ENCODE measurements at regions not wholly inside any gene's neighbourhood (a gene's known extent, or its start where the extent isn't known, plus 50 kb on each side); places are given as distances from the start of the nearest gene placed in this dataset.

DNA sequence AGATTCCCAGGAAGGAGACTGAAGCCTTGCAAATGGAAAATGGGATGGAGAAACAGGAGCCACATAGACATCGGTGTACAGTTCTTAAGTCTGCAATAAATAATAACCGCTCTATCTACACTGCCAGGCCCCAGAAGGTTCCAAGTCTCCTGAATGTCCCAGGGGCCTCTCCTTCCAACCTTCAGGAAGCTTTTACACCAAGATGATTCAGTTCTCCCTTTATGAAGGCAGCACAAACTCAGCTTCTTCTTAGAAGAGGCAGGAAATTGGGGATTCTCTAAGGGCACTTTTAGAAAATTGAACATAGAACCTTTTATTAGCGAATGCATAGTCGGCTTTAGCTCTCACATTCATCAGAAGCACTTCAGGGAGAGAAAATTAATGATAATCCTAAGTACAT lies 130.8 kb upstream of the LYZL1 start:
- Histone ChIP-seq H3K27ac (ENCODE audit: low read depth, low read length, poor library complexity, severe bottlenecking) (no peak overlapping the region), H4K20me1 (ENCODE audit: insufficient read depth, low read length) (no peaks in the 10 kb centered on the region), H3K4me2 (ENCODE audit: low read length) (no peak overlapping the region), H3F3A (ENCODE audit: insufficient read depth, low read length) (no peaks in the 10 kb centered on the region), H3K9ac (ENCODE audit: low read length) (no peak overlapping the region), H3K9me2 (ENCODE audit: low read depth, low read length) (no peaks in the 10 kb centered on the region), H2AFZ (ENCODE audit: low read length) (no peak overlapping the region), H3K27me3 (ENCODE audit: insufficient read depth, low read length) (no peaks in the 10 kb centered on the region), H3K4me3 (ENCODE audit: low read depth, low read length, poor library complexity, severe bottlenecking) (no peak overlapping the region), H3K4me1 (ENCODE audit: insufficient read depth, low read length, severe bottlenecking) (no peaks in the 10 kb centered on the region), H3K36me3 (ENCODE audit: insufficient read depth, low read length) (no peaks in the 10 kb centered on the region), H3K79me2 (ENCODE audit: insufficient read depth, low read length) (no peaks in the 10 kb centered on the region), H3K9me3 (ENCODE audit: low read length) (no peaks in the 10 kb centered on the region)
- TF ChIP-seq EZH2 (IDR thresholded peaks at IDR 0.05; ENCODE audit: borderline replicate concordance, low read length) = no peak

- Histone ChIP-seq H3F3A (ENCODE audit: insufficient read depth, low read length) (no peaks in the 10 kb centered on the region), H3K9me3 (ENCODE audit: low read length) (no peaks in the 10 kb centered on the region), H3K4me1 (ENCODE audit: insufficient read depth, low read length, severe bottlenecking) (no peaks in the 10 kb centered on the region), H3K4me2 (ENCODE audit: low read length) (no peak overlapping the region), H4K20me1 (ENCODE audit: insufficient read depth, low read length) (no peaks in the 10 kb centered on the region), H3K27me3 (ENCODE audit: insufficient read depth, low read length) (no peaks in the 10 kb centered on the region), H3K79me2 (ENCODE audit: insufficient read depth, low read length) (no peaks in the 10 kb centered on the region), H2AFZ (ENCODE audit: low read length) (no peak overlapping the region), H3K27ac (ENCODE audit: low read depth, low read length, poor library complexity, severe bottlenecking) (no peak overlapping the region), H3K4me3 (ENCODE audit: low read depth, low read length, poor library complexity, severe bottlenecking) (no peak overlapping the region), H3K9ac (ENCODE audit: low read length) (no peak overlapping the region), H3K36me3 (ENCODE audit: insufficient read depth, low read length) (no peaks in the 10 kb centered on the region), H3K9me2 (ENCODE audit: low read depth, low read length) (no peaks in the 10 kb centered on the region)
- TF ChIP-seq EZH2 (IDR thresholded peaks at IDR 0.05; ENCODE audit: borderline replicate concordance, low read length) (no peak), CTCF (IDR thresholded peaks at IDR 0.05; ENCODE audit: low read length) (no peak)
Observed at GRCh38 chr10:29160150-29160617, 128.7 kb upstream of the LYZL1 start.

DNA sequence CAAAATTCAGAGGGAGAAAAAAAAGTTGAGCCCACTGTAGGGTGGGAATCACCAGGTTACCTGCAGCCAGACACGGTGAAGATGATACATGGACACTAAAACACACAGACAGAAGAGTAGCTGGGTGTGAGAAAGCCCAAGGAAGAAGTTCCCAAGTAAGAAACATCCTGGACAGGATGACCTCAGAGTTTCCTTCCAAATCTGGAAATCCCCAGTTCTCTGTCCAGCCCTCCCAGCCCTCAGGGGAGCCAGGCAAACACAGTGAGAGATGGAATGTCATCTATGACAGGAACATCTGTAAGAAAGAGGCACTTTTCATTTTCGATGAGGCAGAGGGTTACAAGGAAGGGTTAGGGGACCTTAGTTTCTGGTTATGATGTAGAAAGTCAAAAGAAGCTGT lies 125.1 kb upstream of the LYZL1 start:
- no peaks in the 10 kb centered on the region for H3K9me3 ChIP-seq (ENCODE audit: low read length)
- H3K9me2 ChIP-seq (ENCODE audit: low read depth, low read length) = no peaks in the 10 kb centered on the region
- no peak overlapping the region for H3K27ac ChIP-seq (ENCODE audit: low read depth, low read length, poor library complexity, severe bottlenecking)
- H3K4me2 ChIP-seq (ENCODE audit: low read length) = no peak overlapping the region
- TF ChIP-seq CTCF (IDR thresholded peaks at IDR 0.05; ENCODE audit: low read length) (no peak), EZH2 (IDR thresholded peaks at IDR 0.05; ENCODE audit: borderline replicate concordance, low read length) (no peak)
- no peaks in the 10 kb centered on the region for H3F3A ChIP-seq (ENCODE audit: insufficient read depth, low read length)
- H3K36me3 ChIP-seq (ENCODE audit: insufficient read depth, low read length) = no peaks in the 10 kb centered on the region
- no peaks in the 10 kb centered on the region for H3K79me2 ChIP-seq (ENCODE audit: insufficient read depth, low read length)
- no peak overlapping the region for H3K9ac ChIP-seq (ENCODE audit: low read length)
- H3K27me3 ChIP-seq (ENCODE audit: insufficient read depth, low read length) = no peaks in the 10 kb centered on the region
- no peak overlapping the region for H2AFZ ChIP-seq (ENCODE audit: low read length)
- no peaks in the 10 kb centered on the region for H3K4me1 ChIP-seq (ENCODE audit: insufficient read depth, low read length, severe bottlenecking)
- H3K4me3 ChIP-seq (ENCODE audit: low read depth, low read length, poor library complexity, severe bottlenecking) = no peak overlapping the region
- no peaks in the 10 kb centered on the region for H4K20me1 ChIP-seq (ENCODE audit: insufficient read depth, low read length)

- Histone ChIP-seq H3K9me3 (ENCODE audit: low read length) (no peaks in the 10 kb centered on the region), H3K27ac (ENCODE audit: low read depth, low read length, poor library complexity, severe bottlenecking) (no peak overlapping the region), H2AFZ (ENCODE audit: low read length) (no peak overlapping the region), H3K4me2 (ENCODE audit: low read length) (no peak overlapping the region), H3K79me2 (ENCODE audit: insufficient read depth, low read length) (no peaks in the 10 kb centered on the region), H3K9me2 (ENCODE audit: low read depth, low read length) (no peaks in the 10 kb centered on the region), H3K9ac (ENCODE audit: low read length) (no peak overlapping the region), H4K20me1 (ENCODE audit: insufficient read depth, low read length) (no peaks in the 10 kb centered on the region), H3K4me1 (ENCODE audit: insufficient read depth, low read length, severe bottlenecking) (no peaks in the 10 kb centered on the region), H3K36me3 (ENCODE audit: insufficient read depth, low read length) (no peaks in the 10 kb centered on the region), H3K4me3 (ENCODE audit: low read depth, low read length, poor library complexity, severe bottlenecking) (no peak overlapping the region), H3K27me3 (ENCODE audit: insufficient read depth, low read length) (no peaks in the 10 kb centered on the region), H3F3A (ENCODE audit: insufficient read depth, low read length) (no peaks in the 10 kb centered on the region)
- TF ChIP-seq EZH2 (IDR thresholded peaks at IDR 0.05; ENCODE audit: borderline replicate concordance, low read length) (no peak), CTCF (IDR thresholded peaks at IDR 0.05; ENCODE audit: low read length) (no peak)
Observed at GRCh38 chr10:29166713-29167112, 122.2 kb upstream of the LYZL1 start.

Data from OCI-LY1 (cell line).